ENCODE measurements at regions not wholly inside any gene's neighbourhood (a gene's known extent, or its start where the extent isn't known, plus 50 kb on each side); places are given as distances from the start of the nearest gene placed in this dataset.

- TF ChIP-seq ZNF462 (CRISPR knock-in tag; IDR thresholded peaks at IDR 0.05) (no peak), CTCF (conservative IDR thresholded peaks at IDR 0.05; ENCODE audit: low read depth in 2 of 2) (no peak), ZNF331 (CRISPR knock-in tag; IDR thresholded peaks at IDR 0.05; ENCODE audit: low read depth) (no peak)
Observed at GRCh38 chr1:188314557-188315137, 1485.9 kb downstream of the PLA2G4A start (continued).

GRCh38 chr1:188317894-188318293 is 1489.1 kb downstream of the PLA2G4A start:
- no peak overlapping the region for H3K27ac Mint-ChIP-seq
- Histone ChIP-seq H2AFZ (no peak overlapping the region), H3K4me1 (ENCODE audit: insufficient read depth) (peaks cover 20% of the 10 kb centered on the region), H3K27me3 (ENCODE audit: insufficient read depth) (no peaks in the 10 kb centered on the region), H3K9me2 (ENCODE audit: insufficient read depth) (no peaks in the 10 kb centered on the region), H3K36me3 (ENCODE audit: insufficient read depth) (no peaks in the 10 kb centered on the region), H4K20me1 (replicated peaks; ENCODE audit: insufficient read depth) (no peaks in the 10 kb centered on the region), H3F3A (replicated peaks; ENCODE audit: low read depth) (no peaks in the 10 kb centered on the region), H3K27ac (ENCODE audit: low read depth) (no peak overlapping the region), H3K79me2 (replicated peaks; ENCODE audit: insufficient read depth) (no peaks in the 10 kb centered on the region), H3K4me2 (no peak overlapping the region), H3K4me3 (no peak overlapping the region)
- no peaks in the 10 kb centered on the region for H3K9me3 Mint-ChIP-seq
- ATAC-seq (no peak), DNase-seq (ENCODE audit: low spot score) (no peak)
- H3K4me1 Mint-ChIP-seq = peaks cover 14% of the 10 kb centered on the region; the same call in 2 of the 3 replicates
- no peaks in the 10 kb centered on the region for H3K27me3 Mint-ChIP-seq (ENCODE audit: insufficient read depth, low read depth, poor library complexity)
- H3K4me3 Mint-ChIP-seq = no peak overlapping the region
- H3K36me3 Mint-ChIP-seq (ENCODE audit: low read depth) = no peaks in the 10 kb centered on the region
- TF ChIP-seq EZH2phosphoT487 (IDR thresholded peaks at IDR 0.05; ENCODE audit: unreplicated experiment) (no peak), JUNB (IDR thresholded peaks at IDR 0.05; ENCODE audit: unreplicated experiment) (no peak), ZNF462 (CRISPR knock-in tag; IDR thresholded peaks at IDR 0.05) (no peak), NANOG (IDR thresholded peaks at IDR 0.05; ENCODE audit: borderline replicate concordance) (no peak)

Data from GM23338 (cell line).